ENCODE measurements at regions not wholly inside any gene's neighbourhood (a gene's known extent, or its start where the extent isn't known, plus 50 kb on each side); places are given as distances from the start of the nearest gene placed in this dataset.

DNA sequence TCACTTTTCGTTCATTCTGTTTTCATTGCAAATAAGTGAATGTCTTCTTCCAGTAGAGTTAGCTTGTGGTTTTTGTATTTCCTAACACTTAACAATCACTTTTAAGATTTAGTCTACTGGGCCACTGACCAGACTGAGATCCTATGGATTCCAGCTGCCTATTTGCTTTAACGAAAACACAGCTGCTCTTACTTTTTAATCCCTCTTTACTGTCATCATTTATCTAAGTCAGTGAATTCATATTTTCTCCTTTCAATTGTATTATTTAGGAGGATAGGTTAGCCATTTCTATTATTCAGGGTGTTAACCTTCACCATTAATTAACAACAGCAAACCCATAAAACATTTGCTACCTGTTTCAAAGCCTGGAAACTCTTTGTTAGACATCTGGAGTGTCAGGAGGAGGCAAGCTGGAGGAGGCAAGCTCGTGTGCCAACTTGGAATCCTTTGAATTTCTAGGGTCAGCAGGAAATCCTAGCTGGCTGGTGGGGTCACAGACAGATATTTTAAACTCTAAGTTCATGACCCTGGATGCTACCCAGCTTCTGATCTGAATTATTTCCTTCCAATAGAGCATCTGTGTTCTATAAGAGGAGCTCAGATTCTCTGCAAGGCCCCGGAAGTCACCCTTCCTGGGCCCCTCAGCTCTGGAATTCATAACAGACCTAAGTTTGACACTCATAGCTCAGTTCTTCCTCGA, 385.3 kb downstream of the RBM43 start:
- TF ChIP-seq, protein P1, sequence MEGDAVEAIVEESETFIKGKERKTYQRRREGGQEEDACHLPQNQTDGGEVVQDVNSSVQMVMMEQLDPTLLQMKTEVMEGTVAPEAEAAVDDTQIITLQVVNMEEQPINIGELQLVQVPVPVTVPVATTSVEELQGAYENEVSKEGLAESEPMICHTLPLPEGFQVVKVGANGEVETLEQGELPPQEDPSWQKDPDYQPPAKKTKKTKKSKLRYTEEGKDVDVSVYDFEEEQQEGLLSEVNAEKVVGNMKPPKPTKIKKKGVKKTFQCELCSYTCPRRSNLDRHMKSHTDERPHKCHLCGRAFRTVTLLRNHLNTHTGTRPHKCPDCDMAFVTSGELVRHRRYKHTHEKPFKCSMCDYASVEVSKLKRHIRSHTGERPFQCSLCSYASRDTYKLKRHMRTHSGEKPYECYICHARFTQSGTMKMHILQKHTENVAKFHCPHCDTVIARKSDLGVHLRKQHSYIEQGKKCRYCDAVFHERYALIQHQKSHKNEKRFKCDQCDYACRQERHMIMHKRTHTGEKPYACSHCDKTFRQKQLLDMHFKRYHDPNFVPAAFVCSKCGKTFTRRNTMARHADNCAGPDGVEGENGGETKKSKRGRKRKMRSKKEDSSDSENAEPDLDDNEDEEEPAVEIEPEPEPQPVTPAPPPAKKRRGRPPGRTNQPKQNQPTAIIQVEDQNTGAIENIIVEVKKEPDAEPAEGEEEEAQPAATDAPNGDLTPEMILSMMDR (IDR thresholded peaks at IDR 0.05), result no peak
- TF ChIP-seq POLR2A (IDR thresholded peaks at IDR 0.05), result no peak

Measured in prostate gland (tissue), 2 donors.